Keratinocyte (primary cell): ENCODE measurements at regions not wholly inside any gene's neighbourhood (a gene's known extent, or its start where the extent isn't known, plus 50 kb on each side); places are given as distances from the start of the nearest gene placed in this dataset.

ENCODE experiments used
- DNase-seq: peaks from one replicate; pipeline ENCODE4 v3.0.0-alpha.2; 2011; ENCODE audit warnings: low read depth, missing footprints, low spot score
- FAIRE-seq: peaks from 2 replicates; lab custom pipeline; 2011; peaks lifted over from hg19 to GRCh38; lab: Jason Lieb, UNC
- H2AFZ ChIP-seq: 2 replicates; pipeline ENCODE4 v1.6.0; 2012; ENCODE audit warnings: low read length, control low read depth, inconsistent platforms; ENCODE audit not compliant: control insufficient read depth
- H3K27ac ChIP-seq: 2 replicates; pipeline ENCODE4 v1.5.1; 2011; ENCODE audit warnings: low read length; ENCODE audit not compliant: control insufficient read depth, insufficient read depth
- H3K27me3 ChIP-seq: 3 replicates; pipeline ENCODE4 v1.6.0; 2011; ENCODE audit warnings: low read length; ENCODE audit not compliant: control insufficient read depth, insufficient read depth; ENCODE audit errors: extremely low read depth
- H3K36me3 ChIP-seq, 2 experiments: 2 replicates in 1 of 2; 3 replicates in 1 of 2; pipeline ENCODE4 v1.5.1; 2011; ENCODE audit warnings: low read length in 2 of 2, mild to moderate bottlenecking in 1 of 2; ENCODE audit not compliant: control insufficient read depth in 2 of 2, insufficient read depth in 2 of 2; ENCODE audit errors: extremely low read depth in 1 of 2
- H3K4me1 ChIP-seq: 3 replicates; pipeline ENCODE4 v1.5.1; 2011; ENCODE audit warnings: low read length; ENCODE audit not compliant: control insufficient read depth, insufficient read depth; ENCODE audit errors: extremely low read depth
- H3K4me2 ChIP-seq: 3 replicates; pipeline ENCODE4 v1.6.0; 2011; ENCODE audit warnings: low read depth, low read length; ENCODE audit not compliant: control insufficient read depth, insufficient read depth; ENCODE audit errors: extremely low read depth
- H3K4me3 ChIP-seq, 3 experiments: fragments of 200-600 bp in 1 of 3; sonication (generic) in 1 of 3; 2 replicates in 2 of 3; 3 replicates in 1 of 3; pipeline ENCODE4 v1.5.1; 2011 to 2016; ENCODE audit warnings: low read length in 3 of 3, mild to moderate bottlenecking in 3 of 3, control low read depth in 2 of 3, inconsistent platforms in 1 of 3, low read depth in 1 of 3, mixed read lengths in 1 of 3, mixed run types in 1 of 3, moderate library complexity in 1 of 3; ENCODE audit not compliant: control insufficient read depth in 2 of 3, insufficient read depth in 2 of 3; ENCODE audit errors: extremely low read depth in 1 of 3
- H3K79me2 ChIP-seq: 2 replicates; pipeline ENCODE4 v1.6.0; 2012; ENCODE audit warnings: low read length; ENCODE audit not compliant: control insufficient read depth, insufficient read depth
- H3K9ac ChIP-seq: 3 replicates; pipeline ENCODE4 v1.6.0; 2011; ENCODE audit warnings: low read length; ENCODE audit not compliant: control insufficient read depth, insufficient read depth; ENCODE audit errors: extremely low read depth
- H3K9me1 ChIP-seq: 3 replicates; pipeline ENCODE4 v1.6.0; 2011; ENCODE audit warnings: low read length; ENCODE audit not compliant: control insufficient read depth, insufficient read depth; ENCODE audit errors: extremely low read depth
- H3K9me3 ChIP-seq: 2 replicates; pipeline ENCODE4 v1.5.1; 2012; ENCODE audit warnings: low read depth, low read length; ENCODE audit not compliant: control insufficient read depth
- H4K20me1 ChIP-seq: 3 replicates; pipeline ENCODE4 v1.6.0; 2011; ENCODE audit warnings: low read length; ENCODE audit not compliant: control insufficient read depth, insufficient read depth; ENCODE audit errors: extremely low read depth
- CTCF ChIP-seq, 3 experiments: IDR thresholded peaks in 1 of 3; conservative IDR thresholded peaks in 1 of 3; optimal IDR thresholded peaks in 1 of 3; 2 replicates in 2 of 3; 3 replicates in 1 of 3; pipeline versions ENCODE3 to v1.5.1; 2011; ENCODE audit warnings: low read length in 3 of 3, mild to moderate bottlenecking in 3 of 3, moderate library complexity in 2 of 3, control low read depth in 1 of 3, inconsistent platforms in 1 of 3; ENCODE audit not compliant: insufficient read depth in 2 of 3; ENCODE audit errors: extremely low read depth in 1 of 3
- EZH2 ChIP-seq: IDR thresholded peaks from one replicate; pipeline ENCODE4 v1.6.1; 2012; ENCODE audit warnings: inconsistent platforms, mild to moderate bottlenecking, low read length, moderate library complexity
- dilution Hi-C: fragments of 300-500 bp; cut with MboI; formaldehyde crosslinking; loops from one replicate; pipeline ENCODE4 v1.7.0; 2020; ENCODE audit warnings: low sequenced_read_pairs; ENCODE audit not compliant: extremely low pct_ligation_motif_present

GRCh38 chr7:51980313-51980712, 663.7 kb upstream of the COBL start:
- Histone ChIP-seq H3K9me1 (no peaks in the 10 kb centered on the region), H3K4me1 (no peaks in the 10 kb centered on the region), H3K4me3 (no peak overlapping the region), H3K4me2 (no peak overlapping the region), H2AFZ (no peak overlapping the region), H3K36me3 (no peaks in the 10 kb centered on the region), H4K20me1 (no peaks in the 10 kb centered on the region), H3K9me3 (no peaks in the 10 kb centered on the region), H3K79me2 (no peaks in the 10 kb centered on the region), H3K27me3 (no peaks in the 10 kb centered on the region), H3K27ac (no peak overlapping the region), H3K9ac (no peak overlapping the region)
- FAIRE-seq (no peak), DNase-seq (no peak)
- no peak for TF ChIP-seq EZH2
- TF ChIP-seq CTCF (optimal IDR thresholded peaks at IDR 0.05 in 1 of 3, IDR thresholded peaks at IDR 0.05 in 1 of 3, conservative IDR thresholded peaks at IDR 0.05 in 1 of 3; ENCODE audit: extremely low read depth in 1 of 3, insufficient read depth in 2 of 3, low read length in 3 of 3), result no peak
- dilution Hi-C loops, result no loop called here

GRCh38 chr7:51977913-51978312, 661.3 kb upstream of the COBL start:
- Histone ChIP-seq H3K4me1 (no peaks in the 10 kb centered on the region), H3K27ac (no peak overlapping the region)
- TF ChIP-seq CTCF (optimal IDR thresholded peaks at IDR 0.05 in 1 of 3, IDR thresholded peaks at IDR 0.05 in 1 of 3, conservative IDR thresholded peaks at IDR 0.05 in 1 of 3; ENCODE audit: extremely low read depth in 1 of 3, insufficient read depth in 2 of 3, low read length in 3 of 3) (no peak), EZH2 (no peak)

More at GRCh38 chr7:51977913-51978312, 661.3 kb upstream of the COBL start:
- H3K4me3 ChIP-seq, result no peak overlapping the region
- H3K9me1 ChIP-seq, result no peaks in the 10 kb centered on the region
- H2AFZ ChIP-seq, result no peak overlapping the region
- DNase-seq (no peak), FAIRE-seq (no peak)
- H4K20me1 ChIP-seq, result no peaks in the 10 kb centered on the region
- no peak overlapping the region for H3K9ac ChIP-seq
- dilution Hi-C loops, result no loop called here
- no peak overlapping the region for H3K4me2 ChIP-seq
- H3K79me2 ChIP-seq, result no peaks in the 10 kb centered on the region
- no peaks in the 10 kb centered on the region for H3K36me3 ChIP-seq
- no peaks in the 10 kb centered on the region for H3K27me3 ChIP-seq
- H3K9me3 ChIP-seq, result no peaks in the 10 kb centered on the region
